ENCODE measurements at regions not wholly inside any gene's neighbourhood (a gene's known extent, or its start where the extent isn't known, plus 50 kb on each side); places are given as distances from the start of the nearest gene placed in this dataset.

GRCh38 chr14:22475381-22475780 is 113.6 kb downstream of the DAD1 start:
- no peaks in the 10 kb centered on the region for H3K27me3 ChIP-seq
- no peak overlapping the region for H3K4me3 ChIP-seq
- peaks cover 4 to 37% (median 12%) of the 10 kb centered on the region in 4 donors for H3K4me1 ChIP-seq
- no peak overlapping the region for H3K27ac ChIP-seq
- H3K36me3 ChIP-seq = no peaks in the 10 kb centered on the region
- no peak for DNase-seq
- no peaks in the 10 kb centered on the region for H3K9me3 ChIP-seq
- no peak for TF ChIP-seq EP300 (IDR thresholded peaks at IDR 0.05)
- no peak for TF ChIP-seq POLR2A (IDR thresholded peaks at IDR 0.05)
- no peak for TF ChIP-seq CTCF (IDR thresholded peaks at IDR 0.05)
- TF ChIP-seq POLR2AphosphoS5 (IDR thresholded peaks at IDR 0.05) = no peak
- intact Hi-C loops (cut with DNase I; ENCODE audit: low total_unique reads) = no loop called here
- WGBS, 5 donors = 69 to 85% (median 81%) methylated on average over 6 of the region's 6 CpGs

GRCh38 chr14:22474730-22475351 is 114.2 kb downstream of the DAD1 start:
- peaks cover 5 to 41% (median 14%) of the 10 kb centered on the region in 4 donors for H3K4me1 ChIP-seq
- no peak for DNase-seq
- TF ChIP-seq EP300 (IDR thresholded peaks at IDR 0.05) = no peak
- TF ChIP-seq POLR2AphosphoS5 (IDR thresholded peaks at IDR 0.05) = no peak
- TF ChIP-seq CTCF (IDR thresholded peaks at IDR 0.05) = no peak
- TF ChIP-seq POLR2A (IDR thresholded peaks at IDR 0.05) = no peak
- 70 to 87% (median 72%) methylated on average over 4 of the region's 4 CpGs for WGBS, 5 donors
- H3K4me3 ChIP-seq = no peak overlapping the region
- no peak overlapping the region for H3K27ac ChIP-seq
- intact Hi-C loops (cut with DNase I; ENCODE audit: low total_unique reads) = loop anchor here (5.0 kb wide), 1 partner anchor 83 kb away; no protein-coding TSS in a partner anchor
- H3K27me3 ChIP-seq = no peaks in the 10 kb centered on the region
- H3K36me3 ChIP-seq = no peaks in the 10 kb centered on the region
- no peaks in the 10 kb centered on the region for H3K9me3 ChIP-seq

DNA sequence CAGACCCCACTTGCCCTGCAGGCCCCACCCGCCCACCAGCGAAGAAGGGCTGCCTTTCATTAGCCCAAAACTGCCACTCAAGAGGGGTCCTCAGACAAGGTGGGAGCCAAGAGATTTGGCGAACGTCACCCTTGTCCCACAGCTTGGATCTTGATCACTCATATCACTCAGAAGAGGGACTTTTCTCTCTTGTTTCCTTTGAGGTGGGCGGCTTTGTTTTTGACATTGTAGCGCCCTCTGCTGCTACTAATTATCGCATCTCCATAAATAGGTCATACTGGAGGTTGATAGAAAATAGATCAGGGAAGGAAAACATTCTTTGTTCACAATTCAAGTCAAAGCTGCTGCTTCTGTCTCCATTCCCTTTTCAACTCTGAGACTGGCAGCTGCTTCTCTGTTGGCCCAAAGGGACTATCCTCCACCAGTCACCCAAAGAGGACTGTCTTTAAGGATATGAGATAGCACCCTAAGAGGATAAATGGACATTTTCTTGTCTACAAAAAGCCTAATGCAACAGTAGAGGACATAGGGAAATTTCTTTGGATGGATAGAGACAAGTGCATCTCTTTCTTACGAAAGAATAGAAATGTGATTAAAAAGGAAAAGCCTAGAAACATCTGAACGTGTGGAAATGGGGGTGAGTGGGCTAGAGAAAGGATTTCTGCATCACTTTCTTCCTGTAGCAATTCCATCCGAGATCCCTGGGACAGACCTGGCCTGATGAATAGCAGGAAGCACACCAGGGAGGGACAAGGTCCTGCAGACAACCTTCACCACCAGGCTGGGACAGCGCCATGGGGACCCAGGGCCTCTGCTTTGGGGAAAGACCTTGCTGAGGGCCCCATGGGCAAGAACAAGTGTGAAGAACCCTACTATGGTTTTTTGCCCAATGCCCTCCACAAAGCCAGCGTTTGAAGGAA is 115.8 kb downstream of the DAD1 start:
- Histone ChIP-seq H3K27ac (no peak overlapping the region), H3K4me1 (peaks cover 5 to 32% (median 19%) of the 10 kb centered on the region in 4 donors), H3K9me3 (no peaks in the 10 kb centered on the region), H3K4me3 (no peak overlapping the region), H3K27me3 (no peaks in the 10 kb centered on the region), H3K36me3 (no peaks in the 10 kb centered on the region)
- intact Hi-C loops (cut with DNase I; ENCODE audit: low total_unique reads) = loop anchor here (5.0 kb wide), 1 partner anchor 81 kb away; no protein-coding TSS in a partner anchor
- TF ChIP-seq POLR2AphosphoS5 (IDR thresholded peaks at IDR 0.05) = no peak
- TF ChIP-seq CTCF (IDR thresholded peaks at IDR 0.05) = peak in 5 of 7 experiments; percentile 24 to 63 (median 56)
- 52 to 63% (median 62%) methylated on average over 12 of the region's 12 CpGs for WGBS, 5 donors
- peak; percentile 63 to 79 for DNase-seq

- Histone ChIP-seq H3K4me1 (peaks cover 5 to 32% (median 19%) of the 10 kb centered on the region in 4 donors), H3K9me3 (no peaks in the 10 kb centered on the region), H3K27ac (no peak overlapping the region), H3K27me3 (no peaks in the 10 kb centered on the region), H3K36me3 (no peaks in the 10 kb centered on the region), H3K4me3 (no peak overlapping the region)
- TF ChIP-seq POLR2AphosphoS5 (IDR thresholded peaks at IDR 0.05) = no peak
- TF ChIP-seq CTCF (IDR thresholded peaks at IDR 0.05) = no peak
- TF ChIP-seq EP300 (IDR thresholded peaks at IDR 0.05) = no peak
- no peak for TF ChIP-seq POLR2A (IDR thresholded peaks at IDR 0.05)
- no peak for DNase-seq
- intact Hi-C loops (cut with DNase I; ENCODE audit: low total_unique reads) = loop anchor here (5.0 kb wide), 1 partner anchor 80 kb away; no protein-coding TSS in a partner anchor
- WGBS, 5 donors = 74 to 87% (median 85%) methylated on average over 2 of the region's 2 CpGs
These were observed 116.6 kb downstream of the DAD1 start for GRCh38 chr14:22472466-22472865.
